NCI-H510A treated with DMSO at 0.1 percent for 48 hours (cell line): ENCODE measurements at regions not wholly inside any gene's neighbourhood (a gene's known extent, or its start where the extent isn't known, plus 50 kb on each side); places are given as distances from the start of the nearest gene placed in this dataset.
"Not testable (repeated sequence)": the region's sequence is repeated elsewhere in the genome, so short reads cannot be mapped to it uniquely, and the experiment has no call there.

Experiments
- DNase-seq: peaks from one replicate; lab custom pipeline; 2025; lab: John Stamatoyannopoulos, UW

DNA sequence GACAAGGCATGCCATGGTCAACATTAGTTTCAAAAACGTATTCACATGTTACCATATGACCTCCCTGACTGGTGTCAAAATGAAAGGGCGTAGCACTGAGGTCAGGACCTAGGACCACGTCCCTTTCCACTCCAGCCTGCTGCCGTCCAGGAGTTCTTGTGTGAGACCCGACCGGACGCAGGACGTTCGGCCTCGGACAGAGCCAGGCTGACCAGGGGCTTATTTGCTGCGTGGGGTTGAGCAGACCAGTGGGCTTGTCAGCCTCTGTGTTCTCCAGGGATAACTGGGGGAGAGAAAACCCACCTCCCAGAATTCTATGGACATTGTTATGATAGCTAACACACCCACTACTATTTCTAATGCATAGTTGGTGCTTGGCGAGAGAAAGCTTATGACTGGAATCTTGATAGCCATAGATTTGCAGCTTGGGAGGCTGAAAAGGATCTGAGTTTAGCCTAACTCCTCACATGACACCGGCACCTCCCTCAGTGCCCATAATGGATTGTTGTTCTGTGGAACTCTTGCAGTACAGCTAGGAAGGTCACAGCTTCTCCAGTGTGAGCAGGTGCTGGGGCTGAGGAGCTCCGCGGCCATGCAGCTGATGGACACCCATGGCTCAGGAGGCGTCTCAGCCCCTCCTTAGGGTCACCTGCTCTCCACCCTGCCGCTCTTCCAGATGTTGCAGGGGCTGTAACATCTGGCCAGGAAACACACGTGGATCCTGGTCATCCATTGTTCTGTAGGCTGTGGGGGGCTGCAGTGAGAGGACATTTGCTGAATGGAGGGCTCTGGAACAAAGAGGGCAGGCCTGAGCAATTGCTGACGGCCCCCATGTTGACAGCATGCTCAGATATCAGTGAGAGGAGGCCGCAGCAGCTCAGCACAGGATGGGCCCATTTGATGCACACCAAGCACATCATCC, 368.4 kb downstream of the IRX2 start:
- DNase-seq, result no peak

GRCh38 chr5:2381861-2382260, 369.6 kb downstream of the IRX2 start:
- no peak for DNase-seq

DNA sequence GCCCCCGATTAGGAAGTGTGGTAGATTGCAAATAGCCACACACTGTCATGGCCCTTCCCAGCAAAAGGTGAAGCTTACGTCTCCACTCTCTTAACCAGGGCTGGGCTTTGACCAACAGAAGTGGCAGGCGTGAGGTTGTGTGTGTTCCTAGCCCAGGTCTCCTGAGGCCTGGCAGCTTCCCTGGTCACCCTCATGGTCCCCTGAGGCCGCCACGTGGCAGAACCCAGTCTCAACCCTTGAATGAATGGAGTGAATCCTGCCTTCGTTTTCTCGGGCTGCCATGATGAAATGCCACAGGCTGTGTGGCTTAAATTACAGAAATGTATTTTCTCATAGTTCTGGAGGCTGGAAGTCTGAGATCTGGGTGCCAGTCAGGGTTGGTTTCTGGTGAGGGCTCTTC, 370.4 kb downstream of the IRX2 start:
- DNase-seq, result no peak

DNA sequence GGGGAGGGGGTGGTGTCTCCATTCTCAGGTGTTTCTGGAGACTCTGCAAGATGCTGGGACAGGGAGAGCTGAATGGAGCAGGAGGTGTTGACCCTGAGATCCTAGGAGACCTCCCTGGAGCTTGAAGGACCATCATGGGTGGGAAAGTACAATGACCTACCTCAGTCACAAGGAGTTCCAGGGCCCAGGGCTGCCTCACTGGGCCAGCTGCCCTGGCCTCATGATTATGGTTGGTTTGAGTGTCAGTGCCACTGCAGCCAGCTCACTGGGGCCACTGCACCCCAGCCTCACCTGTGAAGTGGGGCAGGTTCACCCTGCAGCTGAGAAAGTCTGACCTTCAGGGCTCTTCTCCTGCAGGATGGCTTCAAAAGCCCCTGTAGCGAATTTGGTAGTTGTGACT, 372.5 kb downstream of the IRX2 start:
- no peak for DNase-seq

GRCh38 chr5:2378108-2378507, 373.4 kb downstream of the IRX2 start:
- DNase-seq, result no peak

DNA sequence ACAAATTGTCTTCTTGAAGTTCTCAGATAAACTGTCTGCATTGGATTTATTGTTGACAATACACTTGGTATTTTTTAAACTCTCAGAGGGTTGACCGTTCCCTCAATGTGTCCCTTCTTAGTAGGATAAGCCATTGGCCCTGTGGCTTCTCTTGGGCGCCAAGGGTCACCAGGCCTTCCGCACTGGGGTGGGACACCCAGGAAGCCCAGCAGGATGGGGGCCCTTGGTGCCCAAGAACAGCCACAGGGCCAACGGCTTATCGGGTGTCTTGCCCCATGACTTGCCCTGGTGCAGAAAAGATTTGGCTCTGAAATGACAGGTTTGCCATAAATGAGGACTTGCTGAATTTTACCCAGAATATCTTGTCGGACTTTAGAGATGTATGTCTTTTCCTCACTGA, 375.0 kb downstream of the IRX2 start:
- no peak for DNase-seq

GRCh38 chr5:2375757-2376250, 375.7 kb downstream of the IRX2 start:
- DNase-seq, result no peak

GRCh38 chr5:2375291-2375690, 376.2 kb downstream of the IRX2 start:
- DNase-seq, result no peak

GRCh38 chr5:2374703-2375102, 376.8 kb downstream of the IRX2 start:
- no peak for DNase-seq

DNA sequence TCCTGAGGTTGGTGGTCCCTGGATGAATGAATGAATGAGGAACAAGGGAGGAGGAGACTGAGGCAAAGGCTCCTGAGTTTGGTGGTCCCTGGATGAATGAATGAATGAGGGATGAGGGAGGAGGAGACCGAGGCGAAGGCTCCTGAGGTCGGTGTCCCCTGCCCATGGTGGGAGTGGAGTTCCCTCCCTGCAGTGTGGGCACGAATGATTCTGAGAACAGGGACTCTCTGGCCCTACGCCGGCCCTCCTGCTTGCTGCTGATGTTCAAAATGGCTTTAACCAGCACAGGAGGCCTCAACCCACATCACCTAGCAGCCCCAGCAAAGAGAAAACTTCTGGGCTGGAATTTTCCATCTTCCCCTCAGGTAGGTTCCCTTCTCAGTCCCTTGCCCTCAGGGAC, 377.8 kb downstream of the IRX2 start:
- DNase-seq, result no peak

- no peak for DNase-seq
Observed at GRCh38 chr5:2371419-2371710, 380.1 kb downstream of the IRX2 start.

- DNase-seq, result no peak
Observed at GRCh38 chr5:2370626-2371418, 380.7 kb downstream of the IRX2 start.

DNA sequence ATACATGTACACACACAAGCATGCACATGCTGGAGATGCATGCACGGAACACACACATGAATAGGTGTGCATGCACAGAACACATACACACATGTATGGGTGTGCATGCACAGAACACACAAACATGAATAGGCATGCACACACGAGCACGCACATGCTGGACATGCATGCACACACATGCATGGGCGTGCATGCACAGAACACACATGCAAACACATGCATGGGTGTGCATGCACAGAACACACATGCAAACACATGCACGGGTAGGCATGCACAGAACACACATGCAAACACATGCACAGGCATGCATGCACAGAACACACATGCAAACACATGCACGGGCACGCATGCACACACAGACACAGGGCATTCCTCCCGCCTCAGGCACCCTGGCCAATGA, 382.3 kb downstream of the IRX2 start:
- DNase-seq, result no peak

DNA sequence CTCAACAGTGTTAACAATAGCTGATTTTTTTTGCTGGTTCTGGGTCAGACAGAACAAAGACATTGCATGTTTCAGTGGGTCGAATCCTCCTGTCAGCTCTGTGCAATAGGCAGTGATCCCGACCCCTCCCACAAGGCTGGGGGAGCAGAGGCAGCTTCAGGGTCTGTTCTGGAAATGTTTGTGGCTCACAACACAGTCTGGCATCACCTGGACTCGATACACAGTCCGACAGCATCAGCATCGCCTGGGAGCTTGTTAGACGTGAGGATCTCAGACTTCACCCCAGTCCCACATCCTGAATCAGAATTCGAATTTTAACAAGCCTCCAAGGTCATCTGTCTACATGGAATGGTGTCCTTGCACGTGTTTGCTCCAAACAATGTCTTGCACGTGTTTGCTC, 384.7 kb downstream of the IRX2 start:
- DNase-seq, result no peak

GRCh38 chr5:2357309-2357708, 394.2 kb downstream of the IRX2 start:
- DNase-seq, result no peak

- no peak for DNase-seq
Observed at GRCh38 chr5:2355859-2356258, 395.6 kb downstream of the IRX2 start.

DNA sequence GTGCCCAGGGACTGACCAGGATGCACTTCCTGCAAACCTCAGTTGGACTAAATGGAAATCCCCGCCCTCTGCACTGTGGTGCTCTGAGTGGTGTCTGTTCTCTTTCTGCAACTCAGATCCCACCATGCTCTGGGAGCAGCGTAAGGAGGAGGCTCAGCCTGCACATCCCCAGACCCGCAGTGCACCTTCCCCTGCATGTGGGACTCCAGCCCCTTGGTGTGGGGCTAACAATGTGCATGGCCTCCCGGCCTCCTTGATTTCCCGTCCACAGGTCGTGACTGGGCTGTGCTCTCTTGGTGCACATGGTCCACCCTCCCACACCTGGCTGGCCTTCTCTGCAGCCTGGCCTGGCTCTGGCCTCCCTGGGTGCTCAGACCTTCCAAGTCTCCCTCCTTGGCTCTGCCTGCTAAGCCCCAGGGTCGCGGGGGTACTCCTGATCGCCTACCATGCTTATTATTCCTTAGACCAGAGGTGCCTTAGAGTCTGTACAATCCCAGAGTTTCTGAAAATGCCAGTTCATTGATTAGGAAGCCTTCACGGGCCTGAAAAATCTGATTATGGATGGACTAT, 397.5 kb downstream of the IRX2 start:
- no peak for DNase-seq

- DNase-seq, result no peak
Observed at GRCh38 chr5:2353211-2353610, 398.3 kb downstream of the IRX2 start.

GRCh38 chr5:2352101-2352861, 399.2 kb downstream of the IRX2 start:
- DNase-seq, result no peak

DNA sequence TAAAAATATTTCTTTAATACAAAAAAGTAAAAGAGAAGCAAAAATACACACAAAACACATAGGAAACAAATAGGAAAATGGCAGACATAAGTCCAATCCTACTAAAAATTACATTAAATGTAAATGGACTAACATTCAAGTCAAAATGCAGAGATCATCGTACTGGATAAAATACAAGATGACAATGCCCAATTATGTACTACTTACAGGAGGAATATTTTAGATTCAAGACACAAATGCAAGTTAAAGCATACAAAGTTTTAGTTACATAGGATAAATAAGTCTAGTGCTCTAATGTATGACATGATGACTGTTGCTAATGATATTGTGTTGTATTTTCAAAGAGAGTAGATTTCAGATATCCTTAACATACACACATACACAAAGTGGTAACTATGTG, 401.7 kb downstream of the IRX2 start:
- DNase-seq, result not testable (repeated sequence)

GRCh38 chr5:2338686-2339085, 412.8 kb downstream of the IRX2 start:
- no peak for DNase-seq
